RWPE2 (cell line): ENCODE measurements at regions not wholly inside any gene's neighbourhood (a gene's known extent, or its start where the extent isn't known, plus 50 kb on each side); places are given as distances from the start of the nearest gene placed in this dataset.

ENCODE experiments used
- ATAC-seq: fragments of 200-7000 bp; cut with Tn5 transposase; 3 replicates; pipeline ENCODE4 v1.9.1; 2021; ENCODE audit warnings: low read depth
- DNase-seq: peaks from one replicate; pipeline ENCODE4 v3.0.0-alpha.2; 2020; ENCODE audit warnings: low spot score
- H3K27ac ChIP-seq: fragments of 450-650 bp; 2 replicates; pipeline ENCODE4 v1.5.1; 2017; ENCODE audit warnings: mild to moderate bottlenecking; ENCODE audit not compliant: poor library complexity, severe bottlenecking
- H3K27me3 ChIP-seq: fragments of 250-450 bp; sonication (Bioruptor Pico); 2 replicates; pipeline ENCODE4 v1.5.1; 2021; ENCODE audit warnings: mild to moderate bottlenecking, moderate library complexity; ENCODE audit not compliant: insufficient read depth, poor library complexity, severe bottlenecking
- H3K36me3 ChIP-seq: fragments of 250-450 bp; sonication (Bioruptor Pico); 2 replicates; pipeline ENCODE4 v1.5.1; 2020; ENCODE audit warnings: low read depth, mild to moderate bottlenecking, moderate library complexity
- H3K4me1 ChIP-seq: fragments of 250-450 bp; sonication (Bioruptor Pico); 2 replicates; pipeline ENCODE4 v1.5.1; 2021; ENCODE audit warnings: mild to moderate bottlenecking, moderate library complexity; ENCODE audit not compliant: insufficient read depth, poor library complexity, severe bottlenecking
- H3K4me3 ChIP-seq: fragments of 250-450 bp; sonication (Bioruptor Pico); 2 replicates; pipeline ENCODE4 v1.5.1; 2021; ENCODE audit warnings: mild to moderate bottlenecking, moderate library complexity; ENCODE audit not compliant: severe bottlenecking
- H3K9me3 ChIP-seq: fragments of 250-450 bp; sonication (Bioruptor Pico); 2 replicates; pipeline ENCODE4 v1.5.1; 2021; ENCODE audit warnings: mild to moderate bottlenecking, moderate library complexity; ENCODE audit not compliant: severe bottlenecking
- CTCF ChIP-seq: fragments of 450-650 bp; IDR thresholded peaks from one replicate; pipeline ENCODE4 v1.5.1; 2017; ENCODE audit warnings: mild to moderate bottlenecking, moderate library complexity; ENCODE audit not compliant: poor library complexity, severe bottlenecking

GRCh38 chr9:72462340-72462739 lies 59.1 kb upstream of the TMC1 start:
- DNase-seq (no peak), ATAC-seq (no peak)
- no peaks in the 10 kb centered on the region for H3K36me3 ChIP-seq
- peaks cover 5% of the 10 kb centered on the region for H3K4me1 ChIP-seq
- no peak for TF ChIP-seq CTCF
- no peak overlapping the region for H3K4me3 ChIP-seq
- H3K27me3 ChIP-seq, result no peaks in the 10 kb centered on the region
- no peaks in the 10 kb centered on the region for H3K9me3 ChIP-seq
- no peak overlapping the region for H3K27ac ChIP-seq

GRCh38 chr9:72460342-72461312 lies 60.8 kb upstream of the TMC1 start:
- TF ChIP-seq CTCF, result no peak
- Histone ChIP-seq H3K27me3 (no peaks in the 10 kb centered on the region), H3K27ac (no peak overlapping the region), H3K4me1 (peaks cover 4% of the 10 kb centered on the region), H3K4me3 (no peak overlapping the region), H3K9me3 (no peaks in the 10 kb centered on the region), H3K36me3 (no peaks in the 10 kb centered on the region)
- DNase-seq, result no peak
- no peak for ATAC-seq

- TF ChIP-seq CTCF, result no peak
Measured at GRCh38 chr9:72459308-72459707, 62.1 kb upstream of the TMC1 start.

GRCh38 chr9:72458153-72458552 lies 63.3 kb upstream of the TMC1 start:
- Histone ChIP-seq H3K36me3 (no peaks in the 10 kb centered on the region), H3K27ac (no peak overlapping the region), H3K9me3 (no peaks in the 10 kb centered on the region), H3K4me1 (no peaks in the 10 kb centered on the region), H3K4me3 (no peak overlapping the region), H3K27me3 (no peaks in the 10 kb centered on the region)
- ATAC-seq, result no peak
- TF ChIP-seq CTCF, result no peak
- DNase-seq, result no peak

More at GRCh38 chr9:72459308-72459707, 62.1 kb upstream of the TMC1 start:
- Histone ChIP-seq H3K4me3 (no peak overlapping the region), H3K36me3 (no peaks in the 10 kb centered on the region), H3K27me3 (no peaks in the 10 kb centered on the region), H3K4me1 (no peaks in the 10 kb centered on the region), H3K27ac (no peak overlapping the region), H3K9me3 (no peaks in the 10 kb centered on the region)
- ATAC-seq, result no peak
- DNase-seq, result no peak

GRCh38 chr9:72457366-72457765 lies 64.0 kb upstream of the TMC1 start:
- Histone ChIP-seq H3K27ac (no peak overlapping the region), H3K4me3 (no peak overlapping the region), H3K27me3 (no peaks in the 10 kb centered on the region), H3K4me1 (no peaks in the 10 kb centered on the region), H3K9me3 (no peaks in the 10 kb centered on the region), H3K36me3 (no peaks in the 10 kb centered on the region)
- DNase-seq (no peak), ATAC-seq (no peak)
- no peak for TF ChIP-seq CTCF
